ENCODE measurements at regions not wholly inside any gene's neighbourhood (a gene's known extent, or its start where the extent isn't known, plus 50 kb on each side); places are given as distances from the start of the nearest gene placed in this dataset.

DNA sequence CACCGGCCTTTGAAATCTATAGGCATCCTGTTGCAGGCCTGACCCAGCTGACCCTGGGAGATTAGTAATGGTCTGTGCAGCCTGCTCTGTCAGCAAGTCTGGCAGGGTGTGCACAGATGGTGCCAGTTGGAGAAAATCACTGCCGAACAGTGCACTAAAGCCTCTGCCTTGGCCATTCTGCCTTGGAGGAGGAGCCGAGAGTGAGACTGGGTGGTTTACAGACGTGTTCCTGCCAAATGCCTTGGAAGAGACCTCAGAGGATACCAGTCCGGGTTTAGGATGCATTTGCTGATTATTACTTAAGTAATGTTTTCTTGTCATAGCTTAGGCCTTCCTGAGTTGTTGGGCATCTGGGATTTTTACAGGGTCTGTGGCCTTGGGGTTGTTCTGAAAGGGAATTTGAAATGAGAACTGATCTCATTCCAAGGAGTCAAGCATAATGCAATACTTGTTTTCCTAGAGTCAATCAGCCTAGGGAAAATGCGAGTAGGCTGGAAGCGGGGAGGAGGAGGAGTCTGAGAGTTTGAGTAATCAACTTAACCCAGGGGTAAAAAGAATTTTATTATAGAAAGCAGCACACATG is 292.1 kb downstream of the SOX4 start:
- Histone ChIP-seq H3K4me1 (ENCODE audit: control insufficient read depth, insufficient read depth, low read length) (no peaks in the 10 kb centered on the region), H3K27me3 (ENCODE audit: control insufficient read depth, insufficient read depth, low read length) (no peaks in the 10 kb centered on the region), H3K36me3 (ENCODE audit: control insufficient read depth, insufficient read depth, low read length) (no peaks in the 10 kb centered on the region), H3K9ac (ENCODE audit: low read depth, low read length) (no peak overlapping the region), H3K4me3 (ENCODE audit: low read depth, low read length) (no peak overlapping the region), H3K9me3 (ENCODE audit: control insufficient read depth, insufficient read depth, low read length) (no peaks in the 10 kb centered on the region)

DNA sequence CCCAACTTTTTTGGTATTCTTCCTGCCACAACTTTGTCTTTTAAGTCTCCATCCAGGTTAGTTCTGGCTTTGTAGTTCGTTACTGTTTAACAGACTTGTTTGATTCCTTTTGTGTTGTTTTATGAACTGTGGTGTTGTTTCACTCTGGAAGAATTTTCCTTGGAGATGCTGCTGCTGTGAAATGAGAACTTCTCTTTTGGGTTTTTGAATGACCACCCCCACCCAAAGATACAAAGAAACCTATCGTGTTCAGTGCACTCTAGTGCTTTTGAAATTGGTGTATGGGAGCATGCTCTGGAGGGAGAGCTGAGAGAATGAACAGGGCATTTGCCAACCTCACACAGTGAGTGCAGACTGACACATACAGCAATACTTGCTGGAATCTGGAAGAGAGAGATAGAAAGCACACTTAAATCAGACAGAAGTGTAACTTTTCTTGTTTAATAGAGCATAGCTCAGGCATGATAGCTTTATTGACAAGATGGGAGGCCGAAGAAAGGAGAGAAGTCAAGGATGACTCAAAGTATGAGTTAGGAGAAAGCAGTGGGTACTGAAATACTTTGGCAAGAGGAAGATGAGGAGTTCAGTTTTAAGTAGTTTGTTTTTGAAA is 293.1 kb downstream of the SOX4 start:
- Histone ChIP-seq H3K4me3 (ENCODE audit: low read depth, low read length) (no peak overlapping the region), H3K27me3 (ENCODE audit: control insufficient read depth, insufficient read depth, low read length) (no peaks in the 10 kb centered on the region)

DNA sequence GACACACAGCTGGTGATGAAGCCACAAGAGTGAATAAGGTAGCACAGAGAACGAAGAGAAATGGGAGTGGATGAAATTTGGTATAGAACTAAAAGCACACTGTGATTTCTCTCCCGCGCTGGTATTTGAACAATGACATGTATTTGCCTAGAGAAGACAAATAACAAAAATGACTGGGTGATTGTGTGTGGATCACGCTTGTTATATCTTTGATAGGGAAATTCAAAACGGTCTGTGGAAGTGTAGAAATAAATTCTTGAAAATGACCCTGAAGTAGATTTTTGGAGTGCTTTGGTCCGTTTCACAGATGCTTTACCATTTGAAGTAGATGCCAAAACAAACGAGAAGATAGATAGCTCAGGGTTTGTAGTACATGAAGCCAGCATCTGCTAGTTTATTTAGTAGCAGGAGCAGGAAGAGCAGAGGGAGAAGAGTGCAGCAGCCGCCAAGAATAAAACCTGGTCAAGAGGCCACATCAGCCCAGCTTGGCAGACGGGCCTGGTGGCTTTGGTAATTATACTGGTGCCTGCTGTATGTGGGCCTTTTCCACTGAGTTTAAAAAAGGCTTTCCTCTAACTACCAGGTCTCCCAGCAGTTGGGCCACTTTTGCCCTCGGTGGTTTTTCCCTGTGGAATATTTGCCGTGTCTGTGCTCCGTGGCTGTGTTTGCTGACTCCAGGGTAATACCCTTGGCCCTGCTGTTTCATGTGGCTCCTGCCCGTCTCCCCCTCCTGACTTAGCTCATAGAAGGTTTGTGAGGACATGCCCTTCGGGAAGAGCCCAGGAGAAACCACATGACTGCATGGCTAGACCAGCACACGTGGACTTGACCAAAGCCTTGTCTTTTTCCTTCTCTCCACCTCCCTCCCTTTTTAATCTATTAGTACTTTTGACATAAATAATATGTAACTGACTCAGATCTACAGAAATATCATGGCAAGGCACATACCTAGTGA is 294.0 kb downstream of the SOX4 start:
- peaks cover 7% of the 10 kb centered on the region for H3K4me1 ChIP-seq (ENCODE audit: control insufficient read depth, insufficient read depth, low read length)
- no peaks in the 10 kb centered on the region for H3K27me3 ChIP-seq (ENCODE audit: control insufficient read depth, insufficient read depth, low read length)
- H3K4me3 ChIP-seq (ENCODE audit: low read depth, low read length) = no peak overlapping the region
- no peaks in the 10 kb centered on the region for H3K36me3 ChIP-seq (ENCODE audit: control insufficient read depth, insufficient read depth, low read length)
- H3K9ac ChIP-seq (ENCODE audit: low read depth, low read length) = no peak overlapping the region
- no peaks in the 10 kb centered on the region for H3K9me3 ChIP-seq (ENCODE audit: control insufficient read depth, insufficient read depth, low read length)

More for the DNA sequence above, 293.1 kb downstream of the SOX4 start:
- Histone ChIP-seq H3K9ac (ENCODE audit: low read depth, low read length) (no peak overlapping the region), H3K36me3 (ENCODE audit: control insufficient read depth, insufficient read depth, low read length) (no peaks in the 10 kb centered on the region), H3K9me3 (ENCODE audit: control insufficient read depth, insufficient read depth, low read length) (no peaks in the 10 kb centered on the region), H3K4me1 (ENCODE audit: control insufficient read depth, insufficient read depth, low read length) (peaks cover 7% of the 10 kb centered on the region)

DNA sequence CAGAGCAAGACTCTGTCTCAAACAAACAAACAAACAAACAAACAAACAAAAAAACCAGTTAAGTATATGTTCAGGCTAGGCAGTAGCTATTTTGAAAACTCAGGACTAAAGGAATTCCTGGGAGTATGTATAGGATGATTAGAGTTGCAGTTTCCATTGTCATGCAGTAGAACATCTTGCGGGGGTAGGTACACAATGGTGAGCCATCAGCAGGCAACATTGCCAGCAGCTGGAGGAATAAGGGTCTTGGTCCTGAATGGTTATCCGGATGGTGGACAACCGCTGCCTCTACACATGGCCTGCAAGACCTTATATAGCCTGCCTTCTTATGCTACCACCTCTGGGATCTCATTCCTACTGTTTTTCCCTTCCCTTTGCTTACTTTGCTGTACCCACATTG is 297.5 kb downstream of the SOX4 start:
- Histone ChIP-seq H3K9me3 (ENCODE audit: control insufficient read depth, insufficient read depth, low read length) (no peaks in the 10 kb centered on the region), H3K27me3 (ENCODE audit: control insufficient read depth, insufficient read depth, low read length) (no peaks in the 10 kb centered on the region), H3K4me1 (ENCODE audit: control insufficient read depth, insufficient read depth, low read length) (peaks cover 7% of the 10 kb centered on the region), H3K9ac (ENCODE audit: low read depth, low read length) (no peak overlapping the region), H3K4me3 (ENCODE audit: low read depth, low read length) (no peak overlapping the region), H3K36me3 (ENCODE audit: control insufficient read depth, insufficient read depth, low read length) (no peaks in the 10 kb centered on the region)

DNA sequence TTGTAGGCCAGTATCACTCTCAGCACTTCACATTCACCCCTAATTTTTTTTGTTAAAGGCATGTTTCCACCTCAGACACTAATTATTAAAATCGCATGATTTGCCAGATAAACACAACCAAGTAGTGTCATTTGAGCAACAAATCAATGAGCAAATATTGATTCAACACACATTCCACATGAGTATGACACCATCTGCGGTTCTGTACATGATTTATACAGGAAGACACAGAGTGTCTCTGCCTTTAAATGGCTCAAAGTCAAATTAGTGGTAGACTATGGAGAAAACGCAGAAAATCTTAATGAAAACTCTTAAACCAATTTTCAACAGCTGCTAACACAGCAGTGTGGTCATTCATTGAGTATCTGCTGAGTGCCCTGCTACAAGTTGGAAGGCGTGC is 300.2 kb downstream of the SOX4 start:
- Histone ChIP-seq H3K4me3 (ENCODE audit: low read depth, low read length) (no peak overlapping the region), H3K36me3 (ENCODE audit: control insufficient read depth, insufficient read depth, low read length) (no peaks in the 10 kb centered on the region), H3K9me3 (ENCODE audit: control insufficient read depth, insufficient read depth, low read length) (no peaks in the 10 kb centered on the region), H3K27me3 (ENCODE audit: control insufficient read depth, insufficient read depth, low read length) (no peaks in the 10 kb centered on the region), H3K9ac (ENCODE audit: low read depth, low read length) (no peak overlapping the region), H3K4me1 (ENCODE audit: control insufficient read depth, insufficient read depth, low read length) (peaks cover 7% of the 10 kb centered on the region)

DNA sequence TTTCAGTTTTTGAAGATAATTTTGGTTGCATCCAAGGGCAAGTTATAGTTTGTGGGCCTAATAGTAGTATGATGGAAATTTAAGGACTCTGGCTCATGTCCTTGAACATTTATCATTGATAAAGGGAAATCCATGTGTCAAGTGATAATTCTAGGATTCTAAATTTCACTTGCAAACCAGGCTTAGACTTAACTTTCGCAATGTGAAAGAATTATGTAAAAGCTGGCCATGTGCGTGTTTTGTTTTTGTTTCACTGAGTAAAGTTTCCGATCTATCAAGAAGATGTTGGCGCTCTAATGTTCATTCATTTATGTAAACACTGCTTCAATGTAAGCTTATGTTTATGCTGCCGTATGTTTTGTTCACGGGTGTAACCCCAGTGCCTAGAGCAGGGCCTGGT is 302.0 kb downstream of the SOX4 start:
- no peaks in the 10 kb centered on the region for H3K9me3 ChIP-seq (ENCODE audit: control insufficient read depth, insufficient read depth, low read length)
- H3K4me3 ChIP-seq (ENCODE audit: low read depth, low read length) = no peak overlapping the region
- H3K27me3 ChIP-seq (ENCODE audit: control insufficient read depth, insufficient read depth, low read length) = no peaks in the 10 kb centered on the region
- no peak overlapping the region for H3K9ac ChIP-seq (ENCODE audit: low read depth, low read length)
- peaks cover 7% of the 10 kb centered on the region for H3K4me1 ChIP-seq (ENCODE audit: control insufficient read depth, insufficient read depth, low read length)
- no peaks in the 10 kb centered on the region for H3K36me3 ChIP-seq (ENCODE audit: control insufficient read depth, insufficient read depth, low read length)

DNA sequence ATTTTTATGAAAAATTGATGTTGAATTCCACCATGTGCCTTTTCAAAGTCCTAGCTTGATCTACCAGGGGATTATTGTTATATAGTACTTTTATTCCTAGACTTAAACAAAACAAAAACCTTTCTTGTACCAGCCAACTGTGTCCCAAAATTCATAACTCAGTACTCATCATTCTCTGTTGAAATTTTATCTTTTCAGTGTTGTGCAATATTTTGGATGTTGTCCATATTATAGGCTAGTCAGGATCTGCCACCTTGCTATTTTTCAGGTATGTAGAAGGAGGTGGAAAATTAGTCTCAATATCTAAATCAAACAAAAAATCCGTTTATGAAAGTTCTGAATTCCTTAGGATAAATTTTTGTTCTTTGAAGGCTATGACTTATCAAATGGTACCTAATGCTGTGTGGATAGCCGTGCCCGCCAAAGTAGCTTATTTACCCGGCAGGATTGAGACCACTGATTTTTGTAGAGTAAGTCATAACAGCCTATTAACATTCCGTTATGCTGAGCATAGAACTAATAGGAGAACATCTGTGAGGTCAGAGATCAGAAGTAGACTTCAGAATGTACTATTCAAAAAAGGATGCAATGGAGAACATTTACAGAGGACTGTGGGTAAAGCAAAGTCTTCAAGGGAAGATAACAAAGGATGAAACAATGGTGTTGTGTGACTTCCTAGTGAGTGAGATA is 304.7 kb downstream of the SOX4 start:
- no peak overlapping the region for H3K9ac ChIP-seq (ENCODE audit: low read depth, low read length)
- no peaks in the 10 kb centered on the region for H3K9me3 ChIP-seq (ENCODE audit: control insufficient read depth, insufficient read depth, low read length)
- peaks cover 5% of the 10 kb centered on the region for H3K4me1 ChIP-seq (ENCODE audit: control insufficient read depth, insufficient read depth, low read length)
- no peak overlapping the region for H3K4me3 ChIP-seq (ENCODE audit: low read depth, low read length)
- no peaks in the 10 kb centered on the region for H3K36me3 ChIP-seq (ENCODE audit: control insufficient read depth, insufficient read depth, low read length)
- H3K27me3 ChIP-seq (ENCODE audit: control insufficient read depth, insufficient read depth, low read length) = no peaks in the 10 kb centered on the region

DNA sequence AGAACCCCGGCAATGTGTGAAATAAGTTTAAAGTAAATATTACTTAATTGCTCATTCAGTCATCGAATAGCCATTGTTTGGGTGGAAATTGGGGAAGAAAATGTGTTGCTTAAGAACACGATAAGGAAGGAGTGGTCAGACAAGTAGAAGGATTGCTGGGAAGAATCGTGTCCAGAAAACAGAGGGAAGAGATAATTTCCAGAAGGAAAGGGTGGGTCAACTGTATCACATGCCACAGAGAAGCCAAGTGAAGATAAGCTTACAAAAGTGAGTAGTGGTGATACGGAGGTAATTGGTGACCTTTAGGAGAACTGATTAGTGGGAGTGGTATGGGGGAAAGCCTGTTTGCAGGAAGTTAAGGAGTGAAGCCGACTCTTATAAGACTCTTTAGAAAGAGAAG is 306.2 kb downstream of the SOX4 start:
- Histone ChIP-seq H3K9ac (ENCODE audit: low read depth, low read length) (no peak overlapping the region), H3K27me3 (ENCODE audit: control insufficient read depth, insufficient read depth, low read length) (no peaks in the 10 kb centered on the region), H3K4me1 (ENCODE audit: control insufficient read depth, insufficient read depth, low read length) (peaks cover 5% of the 10 kb centered on the region), H3K4me3 (ENCODE audit: low read depth, low read length) (no peak overlapping the region), H3K9me3 (ENCODE audit: control insufficient read depth, insufficient read depth, low read length) (no peaks in the 10 kb centered on the region), H3K36me3 (ENCODE audit: control insufficient read depth, insufficient read depth, low read length) (no peaks in the 10 kb centered on the region)

DNA sequence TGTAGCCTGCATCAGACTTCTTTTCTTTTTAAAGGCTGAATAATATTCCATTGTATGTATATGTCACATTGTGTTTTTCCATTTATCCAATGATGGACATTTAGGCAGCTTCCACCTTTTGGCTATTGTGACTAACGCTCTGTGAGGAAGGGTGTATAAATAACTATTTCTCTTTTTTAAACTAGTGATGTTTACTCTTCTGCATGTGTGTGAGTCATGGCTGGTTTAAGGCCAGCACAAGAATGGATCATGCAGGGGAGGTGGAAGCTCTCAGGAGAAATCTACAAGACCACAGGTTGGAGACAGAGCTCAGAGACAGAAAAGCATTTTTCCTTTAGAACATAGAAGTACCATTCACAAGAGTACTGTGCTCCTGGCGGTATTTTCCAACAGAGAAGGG is 307.2 kb downstream of the SOX4 start:
- Histone ChIP-seq H3K9ac (ENCODE audit: low read depth, low read length) (no peak overlapping the region), H3K36me3 (ENCODE audit: control insufficient read depth, insufficient read depth, low read length) (no peaks in the 10 kb centered on the region), H3K4me3 (ENCODE audit: low read depth, low read length) (no peak overlapping the region), H3K4me1 (ENCODE audit: control insufficient read depth, insufficient read depth, low read length) (peaks cover 5% of the 10 kb centered on the region), H3K27me3 (ENCODE audit: control insufficient read depth, insufficient read depth, low read length) (no peaks in the 10 kb centered on the region), H3K9me3 (ENCODE audit: control insufficient read depth, insufficient read depth, low read length) (no peaks in the 10 kb centered on the region)

DNA sequence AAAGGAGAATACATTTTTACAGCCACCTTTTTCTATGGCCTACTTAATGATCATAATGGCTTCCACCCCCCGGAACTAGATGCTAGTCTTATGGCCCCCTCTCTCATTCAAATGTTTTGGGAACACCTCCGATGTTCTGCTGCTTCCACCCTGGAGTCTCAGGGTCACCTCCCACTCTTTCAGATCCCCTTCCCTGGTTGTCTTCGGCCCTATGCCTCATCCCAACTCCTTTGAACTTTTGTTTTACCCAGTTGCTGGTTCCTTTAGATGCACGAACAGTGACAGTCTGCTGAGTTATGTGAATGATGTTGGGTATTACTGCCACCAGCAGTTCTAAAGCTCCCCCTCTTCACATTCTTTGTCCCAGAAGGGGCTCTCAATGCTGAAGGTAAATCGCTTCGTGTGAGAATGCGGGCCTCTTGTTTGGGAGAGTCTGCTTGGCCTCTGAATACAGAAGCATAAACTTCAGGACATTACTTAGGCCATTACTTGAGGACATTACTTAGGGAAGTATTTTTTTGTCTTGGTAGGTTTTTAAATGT is 309.1 kb downstream of the SOX4 start:
- no peaks in the 10 kb centered on the region for H3K9me3 ChIP-seq (ENCODE audit: control insufficient read depth, insufficient read depth, low read length)
- no peak overlapping the region for H3K4me3 ChIP-seq (ENCODE audit: low read depth, low read length)
- peaks cover 7% of the 10 kb centered on the region for H3K4me1 ChIP-seq (ENCODE audit: control insufficient read depth, insufficient read depth, low read length)
- no peaks in the 10 kb centered on the region for H3K36me3 ChIP-seq (ENCODE audit: control insufficient read depth, insufficient read depth, low read length)
- H3K9ac ChIP-seq (ENCODE audit: low read depth, low read length) = no peak overlapping the region
- no peaks in the 10 kb centered on the region for H3K27me3 ChIP-seq (ENCODE audit: control insufficient read depth, insufficient read depth, low read length)

DNA sequence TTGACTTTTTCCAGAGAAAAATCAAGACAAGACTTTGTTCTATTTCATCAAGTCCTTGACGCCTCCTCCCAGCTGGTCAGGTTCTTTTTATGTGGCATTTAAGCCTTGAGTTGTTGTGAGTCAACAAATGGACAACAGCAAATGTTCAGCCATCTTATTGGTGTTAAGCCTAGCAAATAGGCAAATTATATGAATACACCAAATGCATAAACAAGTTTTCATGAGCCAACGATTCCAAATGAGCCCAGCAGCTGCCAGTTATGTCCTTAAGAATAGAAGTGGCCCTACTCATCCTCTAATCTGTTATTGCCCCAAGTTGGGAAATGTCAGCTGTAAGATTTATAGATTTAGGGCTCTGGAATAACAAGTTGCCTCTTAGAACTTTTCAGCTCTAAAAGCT is 312.0 kb downstream of the SOX4 start:
- no peaks in the 10 kb centered on the region for H3K36me3 ChIP-seq (ENCODE audit: control insufficient read depth, insufficient read depth, low read length)
- H3K4me3 ChIP-seq (ENCODE audit: low read depth, low read length) = no peak overlapping the region
- H3K9ac ChIP-seq (ENCODE audit: low read depth, low read length) = no peak overlapping the region
- H3K9me3 ChIP-seq (ENCODE audit: control insufficient read depth, insufficient read depth, low read length) = no peaks in the 10 kb centered on the region
- H3K4me1 ChIP-seq (ENCODE audit: control insufficient read depth, insufficient read depth, low read length) = peaks cover 13% of the 10 kb centered on the region
- no peaks in the 10 kb centered on the region for H3K27me3 ChIP-seq (ENCODE audit: control insufficient read depth, insufficient read depth, low read length)

Data from iPS-15b (cell line).